GM12891 (cell line): ENCODE measurements at regions not wholly inside any gene's neighbourhood (a gene's known extent, or its start where the extent isn't known, plus 50 kb on each side); places are given as distances from the start of the nearest gene placed in this dataset.

Source experiments
- DNase-seq: peaks from one replicate; pipeline ENCODE4 v3.0.0; 2011; ENCODE audit warnings: low spot score; ENCODE audit not compliant: insufficient read length
- FAIRE-seq: peaks from 2 replicates; lab custom pipeline; 2011; peaks lifted over from hg19 to GRCh38; lab: Jason Lieb, UNC
- PAX5 ChIP-seq: IDR thresholded peaks from 2 replicates; pipeline ENCODE4 v1.6.1; 2011; ENCODE audit warnings: low read length, moderate library complexity, mild to moderate bottlenecking; ENCODE audit not compliant: insufficient read depth, severe bottlenecking
- POLR2A ChIP-seq: IDR thresholded peaks from 2 replicates; pipeline ENCODE4 v1.6.1; 2011; ENCODE audit warnings: low read depth, low read length, control low read depth
- POLR2AphosphoS5 ChIP-seq: IDR thresholded peaks from 2 replicates; pipeline ENCODE4 v1.6.1; 2011; ENCODE audit warnings: low read depth, low read length, control low read depth
- POU2F2 ChIP-seq: IDR thresholded peaks from 2 replicates; pipeline ENCODE4 v1.6.1; 2011; ENCODE audit warnings: low read depth, mild to moderate bottlenecking, control low read depth, low read length, moderate library complexity
- SPI1 ChIP-seq: IDR thresholded peaks from 2 replicates; pipeline ENCODE4 v1.6.1; 2011; ENCODE audit warnings: low read depth, low read length, control low read depth
- TAF1 ChIP-seq: IDR thresholded peaks from 2 replicates; pipeline ENCODE4 v1.6.1; 2011; ENCODE audit warnings: low read depth, low read length, control low read depth

GRCh38 chr6:85115876-85116275, 334.0 kb upstream of the NT5E start:
- DNase-seq: no peak
- TF ChIP-seq SPI1 (no peak), POLR2AphosphoS5 (no peak), POU2F2 (no peak), PAX5 (no peak), TAF1 (no peak), POLR2A (no peak)
- no peak for FAIRE-seq

- no peak for TF ChIP-seq TAF1
- TF ChIP-seq PAX5: no peak
- no peak for TF ChIP-seq POU2F2
- no peak for TF ChIP-seq POLR2A
- no peak for TF ChIP-seq POLR2AphosphoS5
- TF ChIP-seq SPI1: no peak
- no peak for FAIRE-seq
- DNase-seq: no peak
Observed at GRCh38 chr6:85115376-85115775, 334.5 kb upstream of the NT5E start.

GRCh38 chr6:85114581-85114935, 335.3 kb upstream of the NT5E start:
- no peak for TF ChIP-seq PAX5
- no peak for TF ChIP-seq POLR2AphosphoS5
- no peak for TF ChIP-seq POU2F2
- no peak for TF ChIP-seq SPI1
- no peak for TF ChIP-seq TAF1
- no peak for TF ChIP-seq POLR2A
- no peak for FAIRE-seq

GRCh38 chr6:85113934-85114580, 335.8 kb upstream of the NT5E start:
- no peak for TF ChIP-seq POU2F2
- no peak for TF ChIP-seq TAF1
- TF ChIP-seq POLR2AphosphoS5: no peak
- no peak for TF ChIP-seq POLR2A
- no peak for TF ChIP-seq PAX5
- TF ChIP-seq SPI1: no peak
- FAIRE-seq (no peak), DNase-seq (no peak)

More at GRCh38 chr6:85114581-85114935, 335.3 kb upstream of the NT5E start:
- DNase-seq: no peak

GRCh38 chr6:85112540-85112939, 337.3 kb upstream of the NT5E start:
- TF ChIP-seq TAF1 (no peak), POLR2A (no peak), POU2F2 (no peak), SPI1 (no peak), PAX5 (no peak), POLR2AphosphoS5 (no peak)
- no peak for DNase-seq
- FAIRE-seq: no peak

- FAIRE-seq: no peak
- no peak for DNase-seq
- TF ChIP-seq POU2F2 (no peak), PAX5 (no peak), POLR2AphosphoS5 (no peak), POLR2A (no peak), SPI1 (no peak), TAF1 (no peak)
Observed at GRCh38 chr6:85111481-85112011, 338.3 kb upstream of the NT5E start.

- DNase-seq (no peak), FAIRE-seq (no peak)
- TF ChIP-seq POLR2AphosphoS5: no peak
- TF ChIP-seq POU2F2: no peak
- TF ChIP-seq SPI1: no peak
- no peak for TF ChIP-seq POLR2A
Observed at GRCh38 chr6:85110943-85111342, 338.9 kb upstream of the NT5E start.

GRCh38 chr6:85107701-85108100, 342.2 kb upstream of the NT5E start:
- no peak for FAIRE-seq
- TF ChIP-seq POU2F2 (no peak), POLR2A (no peak), SPI1 (no peak), PAX5 (no peak), POLR2AphosphoS5 (no peak), TAF1 (no peak)
- DNase-seq: no peak

GRCh38 chr6:85096976-85097375, 332.6 kb upstream of the TBX18 start:
- TF ChIP-seq SPI1: no peak
- TF ChIP-seq POLR2A: no peak
- TF ChIP-seq PAX5: no peak
- TF ChIP-seq POLR2AphosphoS5: no peak
- TF ChIP-seq POU2F2: no peak
- TF ChIP-seq TAF1: no peak
- DNase-seq: no peak
- FAIRE-seq: no peak

- DNase-seq (no peak), FAIRE-seq (no peak)
- no peak for TF ChIP-seq PAX5
- no peak for TF ChIP-seq SPI1
- no peak for TF ChIP-seq TAF1
- no peak for TF ChIP-seq POLR2AphosphoS5
- TF ChIP-seq POLR2A: no peak
- TF ChIP-seq POU2F2: no peak
Observed at GRCh38 chr6:85092226-85092625, 327.8 kb upstream of the TBX18 start.
